HCEC 1CT (cell line): ENCODE measurements at regions not wholly inside any gene's neighbourhood (a gene's known extent, or its start where the extent isn't known, plus 50 kb on each side); places are given as distances from the start of the nearest gene placed in this dataset.
"Not testable (repeated sequence)": the region's sequence is repeated elsewhere in the genome, so short reads cannot be mapped to it uniquely, and the experiment has no call there.

Experiments used
- DNase-seq: peaks from one replicate; pipeline ENCODE4 v3.0.0-alpha.2; 2017

- no peak for DNase-seq
These were observed 781.4 kb downstream of the BRINP3 start for GRCh38 chr1:189696297-189696696.

GRCh38 chr1:189697113-189697512 lies 780.6 kb downstream of the BRINP3 start:
- DNase-seq, result no peak

DNA sequence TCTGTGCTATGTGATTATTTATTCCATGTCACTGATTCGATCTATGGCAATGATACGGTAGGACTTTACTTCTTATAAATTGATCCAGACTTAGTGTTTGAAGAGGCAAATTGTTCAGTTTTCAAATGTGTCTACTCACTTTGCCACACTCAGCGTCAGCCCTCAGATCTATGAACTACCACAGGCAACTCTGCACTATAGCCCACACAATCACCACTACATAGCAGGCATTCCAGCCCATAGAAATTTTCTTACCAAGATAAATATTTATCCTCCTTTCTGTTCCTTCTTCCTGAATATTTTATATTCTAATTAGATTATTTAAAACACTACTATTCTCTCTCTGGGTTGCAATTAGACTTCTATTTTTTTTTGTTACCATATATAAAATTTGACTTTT lies 776.1 kb downstream of the BRINP3 start:
- no peak for DNase-seq

- peak; percentile 7 for DNase-seq
These were observed 771.1 kb downstream of the BRINP3 start for GRCh38 chr1:189706594-189706993.

GRCh38 chr1:189708674-189709073 lies 769.0 kb downstream of the BRINP3 start:
- DNase-seq, result peak; percentile 54

GRCh38 chr1:189718147-189718795 lies 759.4 kb downstream of the BRINP3 start:
- not testable (repeated sequence) for DNase-seq

DNA sequence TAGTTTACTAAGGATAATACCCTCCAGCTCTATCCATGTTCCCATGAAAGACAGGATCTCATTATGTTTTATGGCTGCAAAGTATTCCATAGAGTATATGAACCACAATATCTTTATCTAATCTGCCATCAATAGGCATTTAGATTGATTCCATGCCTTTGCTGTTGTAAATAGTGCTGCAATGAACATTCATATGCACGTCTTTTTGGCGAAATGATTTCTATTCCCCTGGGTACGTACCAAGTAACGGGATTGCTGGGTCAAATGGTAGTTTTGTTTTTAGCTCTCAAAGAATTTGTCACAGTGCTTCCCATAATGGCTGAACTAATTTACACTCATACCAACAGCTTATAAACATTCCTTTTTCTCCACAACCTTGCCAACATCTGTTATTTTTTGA lies 750.9 kb downstream of the BRINP3 start:
- no peak for DNase-seq

DNA sequence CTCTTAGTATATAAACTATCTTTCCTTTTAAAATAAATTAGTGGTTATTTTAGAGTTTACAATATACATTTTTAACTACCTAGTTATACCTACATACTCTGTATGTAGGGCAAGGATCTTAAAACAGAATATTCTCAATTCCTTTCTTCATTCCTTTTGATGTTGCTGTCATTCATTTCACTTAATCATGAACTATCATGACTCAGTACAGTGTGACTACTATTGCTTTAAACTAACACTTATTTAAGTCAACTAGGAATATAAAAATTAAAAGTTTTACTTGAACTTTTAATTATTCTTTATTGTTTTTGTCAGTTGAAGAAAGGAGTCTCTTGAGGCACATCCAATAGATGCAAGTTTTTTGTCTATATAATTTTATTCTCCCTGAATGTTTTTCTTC lies 726.4 kb downstream of the BRINP3 start:
- DNase-seq, result peak; percentile 39

- no peak for DNase-seq
These were observed 725.1 kb downstream of the BRINP3 start for GRCh38 chr1:189752461-189752995.

DNA sequence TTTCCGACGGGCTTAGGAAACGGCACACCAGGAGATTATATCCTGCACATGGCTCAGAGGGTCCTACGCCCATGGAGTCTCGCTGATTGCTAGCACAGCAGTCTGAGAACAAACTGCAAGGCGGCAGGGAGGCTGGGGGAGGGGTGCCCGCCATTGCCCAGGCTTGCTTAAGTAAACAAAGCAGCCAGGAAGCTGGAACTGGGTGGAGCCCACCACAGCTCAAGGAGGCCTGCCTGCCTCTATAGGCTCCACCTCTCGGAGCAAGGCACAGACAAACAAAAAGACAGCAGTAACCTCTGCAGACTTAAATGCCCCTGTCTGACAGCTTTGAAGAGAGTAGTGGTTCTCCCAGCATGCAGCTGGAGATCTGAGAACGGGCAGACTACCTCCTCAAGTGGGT lies 722.6 kb downstream of the BRINP3 start:
- not testable (repeated sequence) for DNase-seq

- no peak for DNase-seq
These were observed 713.0 kb downstream of the BRINP3 start for GRCh38 chr1:189764391-189765320.

GRCh38 chr1:189769448-189769847 lies 708.2 kb downstream of the BRINP3 start:
- no peak for DNase-seq

- DNase-seq, result no peak
These were observed 702.9 kb downstream of the BRINP3 start for GRCh38 chr1:189774721-189775287.

DNA sequence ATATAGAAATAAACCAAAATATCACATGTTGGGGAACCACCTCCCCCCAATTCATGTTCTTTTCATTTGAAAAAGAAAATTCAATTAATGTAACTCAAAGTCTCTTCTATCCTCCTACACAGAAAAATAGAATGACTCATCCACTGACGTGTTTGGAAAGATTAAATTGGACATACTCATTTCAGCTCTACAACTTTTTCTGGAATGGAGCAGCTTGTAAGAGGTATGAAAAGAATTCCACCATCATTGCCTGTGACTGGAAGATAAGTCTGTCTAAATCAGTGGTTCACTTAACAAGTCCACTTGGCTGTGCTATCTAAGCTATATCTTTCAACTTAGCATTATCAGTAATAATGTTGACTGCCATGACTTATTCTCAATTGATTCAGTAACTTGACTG lies 702.3 kb downstream of the BRINP3 start:
- DNase-seq, result peak; percentile 76

DNA sequence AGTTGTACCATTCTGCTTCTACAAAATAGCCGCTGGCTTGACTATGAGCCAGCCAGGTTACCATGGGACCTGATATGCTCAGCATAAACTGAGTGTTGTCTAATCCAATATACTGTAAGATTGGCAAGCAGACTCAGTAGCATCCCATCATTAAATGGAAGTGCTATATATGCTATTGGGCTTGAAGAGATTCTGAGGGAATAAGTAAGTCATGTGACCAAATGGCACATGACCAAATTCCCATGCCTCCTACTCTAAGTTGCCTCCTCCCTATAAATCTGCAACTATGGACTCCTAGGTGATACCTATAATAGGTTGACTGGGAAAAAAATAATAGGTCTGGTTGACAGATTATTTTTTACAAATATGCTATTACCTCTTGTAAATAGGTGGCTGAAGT lies 698.6 kb downstream of the BRINP3 start:
- DNase-seq, result no peak

GRCh38 chr1:189782295-189782694 lies 695.4 kb downstream of the BRINP3 start:
- DNase-seq, result no peak

DNA sequence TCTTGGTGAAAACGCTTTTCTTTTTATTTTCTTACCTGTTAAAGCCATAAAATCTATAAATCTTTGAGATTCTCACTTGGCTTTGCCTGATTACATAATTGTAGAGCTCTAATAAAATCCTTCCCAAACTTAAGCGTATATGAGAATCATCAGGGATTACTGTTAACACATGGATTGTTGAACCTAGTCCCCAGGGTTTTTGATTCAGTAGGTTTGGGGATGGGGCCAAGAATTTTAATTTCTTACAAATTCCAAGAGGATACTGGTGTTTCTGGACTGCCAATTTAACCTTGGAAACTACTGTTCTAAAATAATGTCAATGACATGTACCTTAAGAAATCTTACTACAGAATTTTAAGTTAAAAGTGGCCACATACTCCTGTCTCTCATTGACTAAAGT lies 694.2 kb downstream of the BRINP3 start:
- DNase-seq, result no peak

- DNase-seq, result no peak
These were observed 690.9 kb downstream of the BRINP3 start for GRCh38 chr1:189786761-189787160.

GRCh38 chr1:189787201-189787600 lies 690.5 kb downstream of the BRINP3 start:
- no peak for DNase-seq

- DNase-seq, result no peak
These were observed 687.3 kb downstream of the BRINP3 start for GRCh38 chr1:189790335-189790734.

DNA sequence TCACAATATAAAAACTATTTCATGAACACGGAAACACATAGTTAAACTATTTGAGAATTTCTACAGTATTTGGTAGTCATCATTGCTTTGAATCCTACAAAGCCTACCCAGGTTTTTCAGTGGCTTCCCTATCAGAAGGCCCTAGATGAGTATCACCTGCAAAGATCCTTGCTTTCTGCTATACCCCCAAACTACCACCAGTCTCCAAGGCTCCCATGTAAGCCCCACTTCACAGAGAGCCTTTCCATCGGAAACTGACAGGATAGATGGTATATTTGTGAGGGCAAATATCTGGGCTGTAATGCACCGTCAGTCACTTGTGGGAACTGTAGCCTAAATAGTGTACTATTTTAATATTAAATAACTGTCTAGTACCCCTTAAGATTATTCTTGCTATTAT lies 674.3 kb downstream of the BRINP3 start:
- DNase-seq, result peak; percentile 14

- DNase-seq, result no peak
These were observed 673.3 kb downstream of the BRINP3 start for GRCh38 chr1:189804352-189804751.

GRCh38 chr1:189805735-189806134 lies 671.9 kb downstream of the BRINP3 start:
- no peak for DNase-seq

DNA sequence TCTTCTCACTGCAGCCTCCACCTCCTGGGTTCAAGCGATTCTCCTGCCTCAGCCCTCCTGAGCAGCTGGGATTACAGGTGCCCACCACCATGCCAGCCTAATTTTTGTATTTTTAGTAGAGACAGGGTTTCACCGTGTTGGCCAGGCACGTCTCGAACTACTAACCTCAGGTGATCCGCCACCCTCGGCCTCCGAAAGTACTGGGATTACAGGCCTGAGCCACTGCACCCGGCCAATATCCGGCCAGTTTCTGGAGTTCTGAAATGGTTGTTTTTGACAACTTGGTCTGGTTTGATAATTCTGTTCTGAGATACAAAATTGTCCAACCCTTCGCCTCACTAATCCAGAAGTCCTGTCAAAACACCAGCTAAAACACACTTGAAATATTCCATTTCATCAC lies 667.0 kb downstream of the BRINP3 start:
- DNase-seq, result not testable (repeated sequence)
